ENCODE measurements at regions not wholly inside any gene's neighbourhood (a gene's known extent, or its start where the extent isn't known, plus 50 kb on each side); places are given as distances from the start of the nearest gene placed in this dataset.
"Not testable (repeated sequence)": the region's sequence is repeated elsewhere in the genome, so short reads cannot be mapped to it uniquely, and the experiment has no call there.

DNA sequence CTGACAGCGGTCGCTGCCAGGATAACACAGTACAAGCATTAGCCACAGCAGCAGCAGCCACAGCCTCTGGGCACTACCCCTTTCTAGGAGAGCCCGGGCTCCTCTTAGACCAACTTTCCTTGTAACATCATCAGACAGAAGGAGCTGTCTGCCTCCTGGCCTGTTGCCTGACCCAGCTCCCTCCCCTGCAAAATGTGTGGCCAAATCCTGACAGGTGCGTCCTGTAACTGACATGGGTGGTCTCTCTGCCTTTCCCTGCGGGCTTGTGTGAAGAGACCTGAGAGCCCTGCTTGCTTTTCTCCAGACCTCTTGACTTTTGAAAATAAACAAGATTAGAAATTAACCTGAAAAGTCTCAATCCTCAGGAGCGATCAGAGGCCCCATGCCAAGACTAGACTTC, 824.9 kb downstream of the RAPGEF2 start:
- H3K9me3 Mint-ChIP-seq, result peaks cover 13 to 23% of the 10 kb centered on the region in 2 donors
- ATAC-seq (no peak), DNase-seq (ENCODE audit: low spot score in 2 of 2) (no peak)
- no peak overlapping the region for H3K27ac Mint-ChIP-seq
- H3K36me3 Mint-ChIP-seq, result peaks cover 0 to 18% of the 10 kb centered on the region in 2 donors

DNA sequence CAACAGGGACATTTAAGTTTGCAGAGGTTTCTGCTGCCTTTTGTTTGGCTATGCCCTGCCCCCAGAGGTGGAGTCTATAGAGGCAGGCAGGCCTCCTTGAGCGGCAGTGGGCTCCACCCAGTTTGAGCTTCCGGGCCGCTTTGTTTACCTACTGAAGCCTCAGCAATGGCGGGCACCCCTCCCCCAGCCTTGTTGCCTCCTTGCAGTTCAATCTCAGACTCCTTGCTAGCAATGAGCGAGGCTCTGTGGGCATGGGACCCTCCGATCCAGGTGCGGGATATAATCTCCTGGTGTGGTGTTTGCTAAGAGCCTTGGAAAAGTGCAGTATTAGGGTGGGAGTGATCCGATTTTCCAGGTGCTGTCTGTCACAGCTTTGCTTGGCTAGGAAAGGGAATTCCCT, 831.7 kb downstream of the RAPGEF2 start:
- not testable (repeated sequence) for H3K27ac Mint-ChIP-seq; ATAC-seq; DNase-seq (ENCODE audit: low spot score in 2 of 2)
- Mint-ChIP-seq H3K9me3 (peaks cover 20 to 23% of the 10 kb centered on the region in 2 donors), H3K36me3 (peaks cover 0 to 14% of the 10 kb centered on the region in 2 donors)

- Mint-ChIP-seq H3K27ac (no peak overlapping the region), H3K9me3 (peaks cover 18 to 20% of the 10 kb centered on the region in 2 donors), H3K36me3 (peaks cover 0 to 8% of the 10 kb centered on the region in 2 donors)
- no peak for ATAC-seq
- no peak for DNase-seq (ENCODE audit: low spot score in 2 of 2)
Measured at GRCh38 chr4:159937595-159937994, 834.7 kb downstream of the RAPGEF2 start.

- H3K36me3 Mint-ChIP-seq; ATAC-seq; H3K27ac Mint-ChIP-seq; DNase-seq (ENCODE audit: low spot score in 2 of 2): not testable (repeated sequence)
- H3K9me3 Mint-ChIP-seq, result peaks cover 11 to 12% of the 10 kb centered on the region in 2 donors
Measured at GRCh38 chr4:159939681-159940080, 836.8 kb downstream of the RAPGEF2 start.

DNA sequence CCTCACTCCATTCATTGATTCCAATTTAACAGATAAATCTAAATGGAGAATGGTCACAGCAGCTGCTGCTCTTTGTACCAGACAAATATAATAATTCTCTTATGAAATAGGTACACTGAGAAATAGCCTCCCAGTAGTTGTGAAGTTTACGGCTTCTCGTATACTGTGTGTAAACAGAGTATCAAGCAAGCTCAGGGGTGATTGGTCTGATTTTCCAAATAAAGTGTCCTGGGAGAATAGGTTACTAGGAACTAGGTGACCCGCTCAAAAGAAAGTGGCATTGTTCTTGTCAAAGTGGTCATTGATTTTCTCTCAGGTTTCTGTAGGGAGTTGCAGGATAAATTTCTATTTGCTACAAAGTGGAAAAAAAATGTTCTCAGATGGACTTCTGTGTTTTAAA, 838.2 kb downstream of the RAPGEF2 start:
- no peak for DNase-seq (ENCODE audit: low spot score in 2 of 2)
- no peak for ATAC-seq
- Mint-ChIP-seq H3K36me3 (no peaks in the 10 kb centered on the region), H3K27ac (no peak overlapping the region), H3K9me3 (peaks cover 0 to under 1% of the 10 kb centered on the region in 2 donors)

DNA sequence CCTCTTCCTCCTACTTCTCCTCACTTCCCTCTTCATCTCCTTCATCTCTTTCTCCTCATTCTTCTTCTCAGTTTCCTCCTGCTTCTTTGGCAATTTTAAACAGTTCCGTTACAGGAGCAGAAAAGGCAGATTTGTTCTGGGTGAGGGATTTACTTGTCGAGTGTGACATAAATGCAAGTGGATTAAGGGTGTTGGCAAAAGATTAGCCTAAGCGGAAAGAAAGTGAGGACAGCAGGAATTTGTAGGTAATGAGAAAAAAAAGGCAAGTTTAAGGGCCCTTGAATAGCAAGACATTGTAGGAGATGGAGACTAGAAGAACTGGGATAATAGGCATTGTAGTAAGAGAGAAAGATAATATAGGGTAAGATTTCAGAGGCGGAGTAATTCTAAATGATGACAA, 841.6 kb downstream of the RAPGEF2 start:
- Mint-ChIP-seq H3K9me3 (no peaks in the 10 kb centered on the region), H3K36me3 (no peaks in the 10 kb centered on the region), H3K27ac (no peak overlapping the region)
- no peak for ATAC-seq
- DNase-seq (ENCODE audit: low spot score in 2 of 2), result no peak

DNA sequence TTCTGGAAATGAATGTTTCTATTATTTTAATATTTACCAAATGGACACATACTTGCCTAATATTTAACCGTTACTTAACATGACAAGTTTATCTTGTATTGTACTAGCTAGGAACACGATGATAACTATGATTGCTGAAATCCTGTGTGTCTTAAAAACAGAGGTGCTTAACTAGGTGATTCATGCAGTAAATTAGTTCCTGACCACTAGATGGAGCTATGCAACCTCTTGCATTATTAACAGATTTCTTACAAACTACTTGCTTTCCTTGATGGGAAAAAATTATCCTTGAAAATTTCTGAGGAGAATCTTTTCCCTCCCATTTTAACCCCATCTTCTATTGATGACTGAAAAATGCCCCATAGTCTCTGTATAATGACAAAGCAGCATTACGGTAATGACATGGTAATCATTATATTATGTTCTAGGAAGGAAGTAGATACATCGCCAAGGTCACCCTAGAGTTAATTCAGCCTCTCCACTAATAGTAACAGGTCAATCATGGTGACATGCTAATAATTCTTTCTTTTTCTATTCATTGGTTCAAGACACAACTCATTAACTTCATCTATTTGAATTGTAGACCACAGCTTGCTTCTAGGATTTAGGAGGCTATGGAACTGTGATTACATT, 844.2 kb downstream of the RAPGEF2 start:
- DNase-seq (ENCODE audit: low spot score in 2 of 2), result no peak
- Mint-ChIP-seq H3K9me3 (no peaks in the 10 kb centered on the region), H3K27ac (no peak overlapping the region), H3K36me3 (no peaks in the 10 kb centered on the region)
- no peak for ATAC-seq

GRCh38 chr4:159950707-159951106, 847.8 kb downstream of the RAPGEF2 start:
- H3K27ac Mint-ChIP-seq, result no peak overlapping the region
- H3K36me3 Mint-ChIP-seq, result no peaks in the 10 kb centered on the region
- no peak for ATAC-seq
- no peak for DNase-seq (ENCODE audit: low spot score in 2 of 2)
- H3K9me3 Mint-ChIP-seq, result peaks cover 0 to 5% of the 10 kb centered on the region in 2 donors

GRCh38 chr4:159966746-159967145, 863.9 kb downstream of the RAPGEF2 start:
- Mint-ChIP-seq H3K36me3 (no peaks in the 10 kb centered on the region), H3K27ac (no peak overlapping the region), H3K9me3 (peaks cover 6 to 17% of the 10 kb centered on the region in 2 donors)
- ATAC-seq (no peak), DNase-seq (ENCODE audit: low spot score in 2 of 2) (no peak)

GRCh38 chr4:159976871-159977482, 874.1 kb downstream of the RAPGEF2 start:
- H3K36me3 Mint-ChIP-seq; ATAC-seq; DNase-seq (ENCODE audit: low spot score in 2 of 2); H3K9me3 Mint-ChIP-seq; H3K27ac Mint-ChIP-seq: not testable (repeated sequence)

GRCh38 chr4:159977907-159978617, 875.2 kb downstream of the RAPGEF2 start:
- DNase-seq (ENCODE audit: low spot score in 2 of 2), result no peak
- H3K9me3 Mint-ChIP-seq, result peaks cover 6 to 10% of the 10 kb centered on the region in 2 donors
- no peak for ATAC-seq
- H3K36me3 Mint-ChIP-seq, result no peaks in the 10 kb centered on the region
- H3K27ac Mint-ChIP-seq, result no peak overlapping the region

GRCh38 chr4:159979351-159979750, 876.5 kb downstream of the RAPGEF2 start:
- peaks cover 6 to 10% of the 10 kb centered on the region in 2 donors for H3K9me3 Mint-ChIP-seq
- H3K27ac Mint-ChIP-seq, result no peak overlapping the region
- DNase-seq (ENCODE audit: low spot score in 2 of 2) (no peak), ATAC-seq (no peak)
- H3K36me3 Mint-ChIP-seq, result no peaks in the 10 kb centered on the region

DNA sequence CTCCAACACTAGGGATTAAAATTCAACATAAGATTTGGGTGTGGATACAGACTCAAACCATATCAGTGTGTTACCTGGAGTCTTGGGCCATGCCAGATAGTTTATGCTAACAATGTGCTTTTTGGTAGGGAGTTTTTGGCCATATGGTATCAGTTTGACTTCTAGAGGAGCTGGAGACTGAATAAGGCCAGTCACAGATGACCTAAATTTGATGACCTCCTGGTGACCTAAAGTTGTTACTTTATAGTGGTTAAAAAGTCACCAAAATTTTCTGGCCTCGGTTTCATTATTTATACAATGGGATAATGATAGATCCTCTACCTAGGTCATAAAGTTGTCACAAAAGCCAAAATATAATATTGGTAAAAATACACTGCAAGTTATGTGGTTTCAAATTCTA, 877.1 kb downstream of the RAPGEF2 start:
- DNase-seq (ENCODE audit: low spot score in 2 of 2), result no peak
- H3K27ac Mint-ChIP-seq, result no peak overlapping the region
- peaks cover 6 to 10% of the 10 kb centered on the region in 2 donors for H3K9me3 Mint-ChIP-seq

GRCh38 chr4:159980826-159981468, 878.1 kb downstream of the RAPGEF2 start:
- DNase-seq (ENCODE audit: low spot score in 2 of 2) (no peak), ATAC-seq (no peak)
- H3K9me3 Mint-ChIP-seq, result peaks cover 6 to 10% of the 10 kb centered on the region in 2 donors
- no peaks in the 10 kb centered on the region for H3K36me3 Mint-ChIP-seq
- H3K27ac Mint-ChIP-seq, result no peak overlapping the region

More for the DNA sequence above, 877.1 kb downstream of the RAPGEF2 start:
- no peaks in the 10 kb centered on the region for H3K36me3 Mint-ChIP-seq
- no peak for ATAC-seq

DNA sequence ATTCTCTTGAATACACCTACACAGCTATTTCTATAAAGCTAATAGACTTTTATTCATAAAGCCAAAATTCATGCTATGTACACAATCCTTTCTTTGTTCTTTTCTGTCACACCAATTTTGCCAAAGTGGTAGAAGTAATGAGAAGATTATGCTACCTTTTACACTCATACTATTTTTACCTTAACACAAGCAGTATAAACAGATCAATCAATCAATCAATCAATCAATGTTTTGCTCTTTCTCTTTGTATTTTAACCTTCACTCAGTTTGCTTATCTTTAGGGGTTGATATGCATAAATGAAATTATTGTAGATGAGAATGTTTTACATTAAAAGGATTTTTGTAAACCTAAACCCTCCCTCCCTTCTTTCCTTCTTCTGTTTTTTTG, 878.6 kb downstream of the RAPGEF2 start:
- no peak for DNase-seq (ENCODE audit: low spot score in 2 of 2)
- no peak overlapping the region for H3K27ac Mint-ChIP-seq
- H3K9me3 Mint-ChIP-seq, result peaks cover 6 to 10% of the 10 kb centered on the region in 2 donors
- no peaks in the 10 kb centered on the region for H3K36me3 Mint-ChIP-seq
- no peak for ATAC-seq

GRCh38 chr4:159983082-159983481, 880.2 kb downstream of the RAPGEF2 start:
- H3K36me3 Mint-ChIP-seq, result no peaks in the 10 kb centered on the region
- DNase-seq (ENCODE audit: low spot score in 2 of 2) (no peak), ATAC-seq (no peak)
- H3K9me3 Mint-ChIP-seq, result peaks cover 1 to 7% of the 10 kb centered on the region in 2 donors
- no peak overlapping the region for H3K27ac Mint-ChIP-seq
